Heart left ventricle (tissue), 16 donors: ENCODE measurements at regions not wholly inside any gene's neighbourhood (a gene's known extent, or its start where the extent isn't known, plus 50 kb on each side); places are given as distances from the start of the nearest gene placed in this dataset.

Experiments used
- ATAC-seq, 4 donors: fragments of 200-7000 bp; cut with Tn5 transposase; one replicate each; pipeline ENCODE4 v1.9.1; 2020 to 2022; ENCODE audit warnings: moderate library complexity in 4 of 4, mild to moderate bottlenecking in 3 of 4, moderate number of reproducible peaks in 1 of 4
- DNase-seq, 5 donors: peaks; one replicate each; pipeline ENCODE4 v3.0.0-alpha.2; 2020
- H3K27ac ChIP-seq, 12 donors: fragments of 200-600 bp; sonication (generic) in 4 of 12; one replicate each; pipeline versions ENCODE4 v1.5.0 to v1.8.0; 2016 to 2022; ENCODE audit warnings: mild to moderate bottlenecking in 2 of 12
- H3K27me3 ChIP-seq, 9 donors: fragments of 200-600 bp; sonication (generic) in 2 of 9; one replicate each; pipeline versions ENCODE4 v1.5.1 to v1.8.0; 2016 to 2022; ENCODE audit warnings: mild to moderate bottlenecking in 3 of 9
- H3K36me3 ChIP-seq, 9 donors: fragments of 200-600 bp; sonication (generic) in 2 of 9; one replicate each; pipeline versions ENCODE4 v1.5.0 to v1.8.0; 2018 to 2022; ENCODE audit warnings: mild to moderate bottlenecking in 2 of 9
- H3K4me1 ChIP-seq, 12 donors: fragments of 200-600 bp; sonication (generic) in 4 of 12; one replicate each; pipeline versions ENCODE4 v1.5.0 to v1.8.0; 2016 to 2022; ENCODE audit warnings: mild to moderate bottlenecking in 3 of 12
- H3K4me3 ChIP-seq, 12 donors: fragments of 200-600 bp; sonication (generic) in 4 of 12; one replicate each; pipeline versions ENCODE4 v1.5.0 to v1.8.0; 2017 to 2022; ENCODE audit warnings: mild to moderate bottlenecking in 9 of 12, moderate library complexity in 4 of 12
- H3K9me3 ChIP-seq, 12 donors: fragments of 200-600 bp; sonication (generic) in 4 of 12; one replicate each; pipeline versions ENCODE4 v1.5.0 to v1.8.0; 2016 to 2022; ENCODE audit warnings: mild to moderate bottlenecking in 1 of 12
- POLR2A ChIP-seq, 2 donors: fragments of 450-650 bp; IDR thresholded peaks; one replicate each; pipeline ENCODE4 v1.6.1; 2017; ENCODE audit warnings: antibody characterized with exemption in 2 of 2, mild to moderate bottlenecking in 2 of 2, moderate library complexity in 2 of 2
- WGBS, 4 donors: extraction: QIAGEN DNeasy Blood & Tissue Kit in 2 of 4; methylation state at CpG; one replicate each; pipeline versions ENCODE4 v1.1.5 to v1.1.7; 2013 to 2018; 5-methylcytosine and 5-hydroxymethylcytosine counted together
- intact Hi-C, 10 donors: fragments of 100-400 bp; cut with DNase I; formaldehyde crosslinking; loops; one replicate each; pipeline versions ENCODE4 v1.11.1 to v1.14.2; 2022
- TF ChIP-seq, protein P1 (sequence below), 12 donors: fragments of 200-600 bp; sonication (generic) in 4 of 12; IDR thresholded peaks; one replicate each; pipeline versions ENCODE4 v1.5.0 to v1.8.0; 2018 to 2022; ENCODE audit warnings: antibody characterized with exemption in 12 of 12, mild to moderate bottlenecking in 5 of 12
- donor health status: ischemic (EF 13 %, LVEDD 7.1; RV severe dilation, severe dysfunction).
- donor health status: healthy with polysubstance abuse.
- donor health status: DM: no; HTN: yes; CAD: no.
- donor health status: DM: no; HTN: no; CAD: no.
- donor health status: ischemic (EF 25% LVEDD 6.9; RV normal size, moderate dysfunction).
- donor health status: ischemic (EF 25% LVEDD 5.7; RV mildly dilated, moderate dysfunction).
- donor health status: healthy.
- donor health status: DM: yes; HTN: yes; CAD: no.
- donor health status: ischemic (EF 35%, LVEDD 5.7; RV mildly dilated, moderate dysfunction).
- donor health status: nonischemic (EF 11% LVEDD 7.7; RV severe dilation, severe dysfunction).
- donor health status: DM: yes; HTN: yes; CAD: no.
- donor health status: PGD.
- donor health status: ischemic (EF 29% LVEDD 5.4; RV normal size, mild dysfunction).
- donor health status: nonischemic (EF 23%, LVEDD 6.1; RV moderate dilation, normal function).

- WGBS, 4 donors, result 64 to 75% (median 66%) methylated on average over 5 of the region's 5 CpGs
- Histone ChIP-seq H3K27ac (no peak overlapping the region), H3K4me1 (no peaks in the 10 kb centered on the region), H3K36me3 (no peaks in the 10 kb centered on the region), H3K9me3 (peaks cover 0 to 11% (median 0%) of the 10 kb centered on the region in 12 donors), H3K27me3 (peaks cover 0 to 10% (median 0%) of the 10 kb centered on the region in 9 donors), H3K4me3 (no peak overlapping the region)
- intact Hi-C loops, result no loop called here
- no peak for TF ChIP-seq POLR2A (IDR thresholded peaks at IDR 0.05)
- TF ChIP-seq, protein P1, sequence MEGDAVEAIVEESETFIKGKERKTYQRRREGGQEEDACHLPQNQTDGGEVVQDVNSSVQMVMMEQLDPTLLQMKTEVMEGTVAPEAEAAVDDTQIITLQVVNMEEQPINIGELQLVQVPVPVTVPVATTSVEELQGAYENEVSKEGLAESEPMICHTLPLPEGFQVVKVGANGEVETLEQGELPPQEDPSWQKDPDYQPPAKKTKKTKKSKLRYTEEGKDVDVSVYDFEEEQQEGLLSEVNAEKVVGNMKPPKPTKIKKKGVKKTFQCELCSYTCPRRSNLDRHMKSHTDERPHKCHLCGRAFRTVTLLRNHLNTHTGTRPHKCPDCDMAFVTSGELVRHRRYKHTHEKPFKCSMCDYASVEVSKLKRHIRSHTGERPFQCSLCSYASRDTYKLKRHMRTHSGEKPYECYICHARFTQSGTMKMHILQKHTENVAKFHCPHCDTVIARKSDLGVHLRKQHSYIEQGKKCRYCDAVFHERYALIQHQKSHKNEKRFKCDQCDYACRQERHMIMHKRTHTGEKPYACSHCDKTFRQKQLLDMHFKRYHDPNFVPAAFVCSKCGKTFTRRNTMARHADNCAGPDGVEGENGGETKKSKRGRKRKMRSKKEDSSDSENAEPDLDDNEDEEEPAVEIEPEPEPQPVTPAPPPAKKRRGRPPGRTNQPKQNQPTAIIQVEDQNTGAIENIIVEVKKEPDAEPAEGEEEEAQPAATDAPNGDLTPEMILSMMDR (IDR thresholded peaks at IDR 0.05), result no peak
- ATAC-seq (no peak), DNase-seq (no peak)
Measured at GRCh38 chr16:35194681-35195080, 1735.3 kb downstream of the TP53TG3F start.

GRCh38 chr16:35195173-35195863, 1735.9 kb downstream of the TP53TG3F start:
- no peak for DNase-seq
- ATAC-seq, result no peak

DNA sequence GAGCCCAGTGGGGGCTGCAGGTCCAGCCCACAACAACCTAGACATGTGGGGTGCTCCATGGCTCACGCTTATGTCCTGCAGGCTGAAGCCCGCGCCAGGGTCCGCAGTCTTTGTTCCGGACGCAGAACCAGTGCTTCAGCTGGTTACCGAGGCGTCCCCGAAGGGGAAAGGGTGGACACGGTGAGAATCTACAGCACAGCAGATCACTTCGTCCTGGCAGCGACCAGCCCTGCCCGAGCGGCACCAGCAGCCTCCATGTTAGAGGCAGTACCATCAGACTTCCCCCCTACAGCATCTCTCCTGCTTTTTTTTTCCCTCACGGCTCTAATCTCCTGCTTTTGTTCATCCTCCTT, 1736.4 kb downstream of the TP53TG3F start:
- TF ChIP-seq, protein P1 (IDR thresholded peaks at IDR 0.05), result no peak
- no peak for TF ChIP-seq POLR2A (IDR thresholded peaks at IDR 0.05)
- ATAC-seq (no peak), DNase-seq (no peak)
- peaks cover 0 to 10% (median 0%) of the 10 kb centered on the region in 9 donors for H3K27me3 ChIP-seq
- no peaks in the 10 kb centered on the region for H3K36me3 ChIP-seq
- 79 to 86% (median 82%) methylated on average over 15 of the region's 15 CpGs for WGBS, 4 donors
- intact Hi-C loops, result no loop called here
- H3K27ac ChIP-seq, result no peak overlapping the region
- no peak overlapping the region for H3K4me3 ChIP-seq
- no peaks in the 10 kb centered on the region for H3K4me1 ChIP-seq
- H3K9me3 ChIP-seq, result peaks cover 0 to 11% (median 0%) of the 10 kb centered on the region in 12 donors

More at GRCh38 chr16:35195173-35195863, 1735.9 kb downstream of the TP53TG3F start:
- Histone ChIP-seq H3K4me1 (no peaks in the 10 kb centered on the region), H3K9me3 (peaks cover 0 to 11% (median 0%) of the 10 kb centered on the region in 12 donors), H3K27ac (no peak overlapping the region), H3K36me3 (no peaks in the 10 kb centered on the region), H3K4me3 (no peak overlapping the region), H3K27me3 (peaks cover 0 to 10% (median 0%) of the 10 kb centered on the region in 9 donors)
- TF ChIP-seq POLR2A (IDR thresholded peaks at IDR 0.05), result no peak
- TF ChIP-seq, protein P1 (IDR thresholded peaks at IDR 0.05), result no peak
- intact Hi-C loops, result no loop called here
- 66 to 71% (median 69%) methylated on average over 27 to 29 of the region's 29 CpGs for WGBS, 4 donors

- intact Hi-C loops, result no loop called here
- TF ChIP-seq, protein P1 (IDR thresholded peaks at IDR 0.05), result no peak
- no peak for TF ChIP-seq POLR2A (IDR thresholded peaks at IDR 0.05)
- no peak for DNase-seq
Measured at GRCh38 chr16:35196313-35196712, 1736.9 kb downstream of the TP53TG3F start.

More at GRCh38 chr16:35196313-35196712, 1736.9 kb downstream of the TP53TG3F start:
- no peak for ATAC-seq
- no peaks in the 10 kb centered on the region for H3K4me1 ChIP-seq
- H3K4me3 ChIP-seq, result no peak overlapping the region
- WGBS, 4 donors, result 74 to 82% (median 80%) methylated on average over 21 of the region's 21 CpGs
- H3K36me3 ChIP-seq, result no peaks in the 10 kb centered on the region
- peaks cover 0 to 10% (median 0%) of the 10 kb centered on the region in 9 donors for H3K27me3 ChIP-seq
- H3K27ac ChIP-seq, result no peak overlapping the region
- H3K9me3 ChIP-seq, result peaks cover 0 to 11% (median 0%) of the 10 kb centered on the region in 12 donors
